ENCODE measurements at regions not wholly inside any gene's neighbourhood (a gene's known extent, or its start where the extent isn't known, plus 50 kb on each side); places are given as distances from the start of the nearest gene placed in this dataset.

GRCh38 chr2:195582188-195582587, 74.8 kb upstream of the SLC39A10 start:
- DNase-seq: no peak
- no peak overlapping the region for H3K9ac ChIP-seq (ENCODE audit: low read length)
- no peak overlapping the region for H3K4ac ChIP-seq (ENCODE audit: low read depth in 1 of 2, low read length in 2 of 2)
- no peak overlapping the region for H3K23ac ChIP-seq (ENCODE audit: low read length in 2 of 2)
- WGBS: 90% methylated on average over 1 of the region's 1 CpG
- H2BK5ac ChIP-seq (ENCODE audit: low read depth, low read length, poor library complexity, severe bottlenecking): no peak overlapping the region
- no peaks in the 10 kb centered on the region for H3K27me3 ChIP-seq (ENCODE audit: control insufficient read depth in 1 of 2, insufficient read depth in 1 of 2, low read length in 2 of 2)
- H2BK12ac ChIP-seq (ENCODE audit: low read length in 2 of 2): no peak overlapping the region
- no peak overlapping the region for H2AK5ac ChIP-seq (ENCODE audit: low read length, severe bottlenecking)
- H2AFZ ChIP-seq (ENCODE audit: low read depth, low read length): no peak overlapping the region
- H3K14ac ChIP-seq (ENCODE audit: low read length in 2 of 2): no peak overlapping the region
- no peak overlapping the region for H3K27ac ChIP-seq (ENCODE audit: low read length, poor library complexity, severe bottlenecking)
- no peak overlapping the region for H2BK15ac ChIP-seq (ENCODE audit: low read depth, poor library complexity, severe bottlenecking)
- H3K18ac ChIP-seq (ENCODE audit: low read depth in 1 of 2, low read length in 2 of 2): no peak overlapping the region
- no peaks in the 10 kb centered on the region for H3K4me1 ChIP-seq (ENCODE audit: control insufficient read depth, insufficient read depth, low read depth, low read length)
- H4K91ac ChIP-seq (ENCODE audit: low read length): no peak overlapping the region
- H3K4me3 ChIP-seq (ENCODE audit: insufficient read depth in 1 of 2, low read depth in 1 of 2, low read length in 2 of 2): no peak overlapping the region
- H4K8ac ChIP-seq (ENCODE audit: low read length): no peak overlapping the region
- no peak overlapping the region for H3K4me2 ChIP-seq (ENCODE audit: low read length, poor library complexity, severe bottlenecking)
- H3K79me1 ChIP-seq (replicated peaks; ENCODE audit: low read length, poor library complexity, severe bottlenecking): no peaks in the 10 kb centered on the region
- no peaks in the 10 kb centered on the region for H3K36me3 ChIP-seq (ENCODE audit: control insufficient read depth in 1 of 2, insufficient read depth in 2 of 2, low read depth in 1 of 2, low read length in 2 of 2)
- no peak overlapping the region for H2BK120ac ChIP-seq (ENCODE audit: low read depth, low read length)
- H3K9me3 ChIP-seq (ENCODE audit: control insufficient read depth, low read length): no peaks in the 10 kb centered on the region

- Histone ChIP-seq H3K36me3 (ENCODE audit: control insufficient read depth in 1 of 2, insufficient read depth in 2 of 2, low read depth in 1 of 2, low read length in 2 of 2) (no peaks in the 10 kb centered on the region), H3K18ac (ENCODE audit: low read depth in 1 of 2, low read length in 2 of 2) (no peak overlapping the region), H3K4ac (ENCODE audit: low read depth in 1 of 2, low read length in 2 of 2) (no peak overlapping the region), H4K8ac (ENCODE audit: low read length) (no peak overlapping the region), H2AFZ (ENCODE audit: low read depth, low read length) (no peak overlapping the region), H2BK5ac (ENCODE audit: low read depth, low read length, poor library complexity, severe bottlenecking) (no peak overlapping the region), H2BK12ac (ENCODE audit: low read length in 2 of 2) (no peak overlapping the region), H3K9me3 (ENCODE audit: control insufficient read depth, low read length) (no peaks in the 10 kb centered on the region), H3K27ac (ENCODE audit: low read length, poor library complexity, severe bottlenecking) (no peak overlapping the region), H3K4me3 (ENCODE audit: insufficient read depth in 1 of 2, low read depth in 1 of 2, low read length in 2 of 2) (no peak overlapping the region), H2AK5ac (ENCODE audit: low read length, severe bottlenecking) (no peak overlapping the region), H3K14ac (ENCODE audit: low read length in 2 of 2) (no peak overlapping the region), H3K79me1 (replicated peaks; ENCODE audit: low read length, poor library complexity, severe bottlenecking) (no peaks in the 10 kb centered on the region), H3K4me1 (ENCODE audit: control insufficient read depth, insufficient read depth, low read depth, low read length) (no peaks in the 10 kb centered on the region), H2BK120ac (ENCODE audit: low read depth, low read length) (no peak overlapping the region), H4K91ac (ENCODE audit: low read length) (no peak overlapping the region), H3K4me2 (ENCODE audit: low read length, poor library complexity, severe bottlenecking) (no peak overlapping the region), H3K23ac (ENCODE audit: low read length in 2 of 2) (no peak overlapping the region), H3K27me3 (ENCODE audit: control insufficient read depth in 1 of 2, insufficient read depth in 1 of 2, low read length in 2 of 2) (no peaks in the 10 kb centered on the region), H2BK15ac (ENCODE audit: low read depth, poor library complexity, severe bottlenecking) (no peak overlapping the region), H3K9ac (ENCODE audit: low read length) (no peak overlapping the region)
- DNase-seq: no peak
- WGBS: 85% methylated on average over 2 of the region's 2 CpGs
Observed at GRCh38 chr2:195579776-195580555, 77.1 kb upstream of the SLC39A10 start.

GRCh38 chr2:195575879-195576401, 81.1 kb upstream of the SLC39A10 start:
- H2BK12ac ChIP-seq (ENCODE audit: low read length in 2 of 2): no peak overlapping the region
- H3K4me2 ChIP-seq (ENCODE audit: low read length, poor library complexity, severe bottlenecking): no peak overlapping the region
- no peaks in the 10 kb centered on the region for H3K36me3 ChIP-seq (ENCODE audit: control insufficient read depth in 1 of 2, insufficient read depth in 2 of 2, low read depth in 1 of 2, low read length in 2 of 2)
- no peak overlapping the region for H2AK5ac ChIP-seq (ENCODE audit: low read length, severe bottlenecking)
- no peaks in the 10 kb centered on the region for H3K9me3 ChIP-seq (ENCODE audit: control insufficient read depth, low read length)
- H2AFZ ChIP-seq (ENCODE audit: low read depth, low read length): no peak overlapping the region
- H3K4me1 ChIP-seq (ENCODE audit: control insufficient read depth, insufficient read depth, low read depth, low read length): no peaks in the 10 kb centered on the region
- H3K27ac ChIP-seq (ENCODE audit: low read length, poor library complexity, severe bottlenecking): no peak overlapping the region
- no peak overlapping the region for H2BK120ac ChIP-seq (ENCODE audit: low read depth, low read length)
- no peak overlapping the region for H2BK5ac ChIP-seq (ENCODE audit: low read depth, low read length, poor library complexity, severe bottlenecking)
- H3K4ac ChIP-seq (ENCODE audit: low read depth in 1 of 2, low read length in 2 of 2): no peak overlapping the region
- no peak overlapping the region for H3K23ac ChIP-seq (ENCODE audit: low read length in 2 of 2)
- no peak overlapping the region for H4K91ac ChIP-seq (ENCODE audit: low read length)
- no peak overlapping the region for H4K8ac ChIP-seq (ENCODE audit: low read length)
- peak; percentile 87 for DNase-seq
- peak overlapping the region; percentile 64 for H3K9ac ChIP-seq (ENCODE audit: low read length)
- 45% methylated on average over 2 of the region's 4 CpGs for WGBS
- H2BK15ac ChIP-seq (ENCODE audit: low read depth, poor library complexity, severe bottlenecking): no peak overlapping the region
- peak overlapping the region in 1 of 2 experiments; percentile 0 for H3K4me3 ChIP-seq (ENCODE audit: insufficient read depth in 1 of 2, low read depth in 1 of 2, low read length in 2 of 2)
- no peaks in the 10 kb centered on the region for H3K27me3 ChIP-seq (ENCODE audit: control insufficient read depth in 1 of 2, insufficient read depth in 1 of 2, low read length in 2 of 2)
- no peak overlapping the region for H3K14ac ChIP-seq (ENCODE audit: low read length in 2 of 2)
- H3K18ac ChIP-seq (ENCODE audit: low read depth in 1 of 2, low read length in 2 of 2): no peak overlapping the region
- H3K79me1 ChIP-seq (replicated peaks; ENCODE audit: low read length, poor library complexity, severe bottlenecking): no peaks in the 10 kb centered on the region

GRCh38 chr2:195575016-195575415, 82.0 kb upstream of the SLC39A10 start:
- WGBS: no CpG with 5 or more reads among the region's 2 CpGs

More at GRCh38 chr2:195575016-195575415, 82.0 kb upstream of the SLC39A10 start:
- no peak overlapping the region for H2AFZ ChIP-seq (ENCODE audit: low read depth, low read length)
- no peak overlapping the region for H2AK5ac ChIP-seq (ENCODE audit: low read length, severe bottlenecking)
- H3K23ac ChIP-seq (ENCODE audit: low read length in 2 of 2): no peak overlapping the region
- H3K36me3 ChIP-seq (ENCODE audit: control insufficient read depth in 1 of 2, insufficient read depth in 2 of 2, low read depth in 1 of 2, low read length in 2 of 2): no peaks in the 10 kb centered on the region
- no peak overlapping the region for H2BK5ac ChIP-seq (ENCODE audit: low read depth, low read length, poor library complexity, severe bottlenecking)
- no peaks in the 10 kb centered on the region for H3K79me1 ChIP-seq (replicated peaks; ENCODE audit: low read length, poor library complexity, severe bottlenecking)
- H2BK120ac ChIP-seq (ENCODE audit: low read depth, low read length): no peak overlapping the region
- no peak overlapping the region for H3K4me3 ChIP-seq (ENCODE audit: insufficient read depth in 1 of 2, low read depth in 1 of 2, low read length in 2 of 2)
- H3K9ac ChIP-seq (ENCODE audit: low read length): no peak overlapping the region
- H3K14ac ChIP-seq (ENCODE audit: low read length in 2 of 2): no peak overlapping the region
- H4K8ac ChIP-seq (ENCODE audit: low read length): no peak overlapping the region
- H3K27me3 ChIP-seq (ENCODE audit: control insufficient read depth in 1 of 2, insufficient read depth in 1 of 2, low read length in 2 of 2): no peaks in the 10 kb centered on the region
- no peak overlapping the region for H3K27ac ChIP-seq (ENCODE audit: low read length, poor library complexity, severe bottlenecking)
- no peak overlapping the region for H3K4ac ChIP-seq (ENCODE audit: low read depth in 1 of 2, low read length in 2 of 2)
- H3K9me3 ChIP-seq (ENCODE audit: control insufficient read depth, low read length): no peaks in the 10 kb centered on the region
- H3K4me1 ChIP-seq (ENCODE audit: control insufficient read depth, insufficient read depth, low read depth, low read length): no peaks in the 10 kb centered on the region
- no peak overlapping the region for H4K91ac ChIP-seq (ENCODE audit: low read length)
- H2BK12ac ChIP-seq (ENCODE audit: low read length in 2 of 2): no peak overlapping the region
- no peak overlapping the region for H3K18ac ChIP-seq (ENCODE audit: low read depth in 1 of 2, low read length in 2 of 2)
- H2BK15ac ChIP-seq (ENCODE audit: low read depth, poor library complexity, severe bottlenecking): no peak overlapping the region
- H3K4me2 ChIP-seq (ENCODE audit: low read length, poor library complexity, severe bottlenecking): no peak overlapping the region
- peak; percentile 12 for DNase-seq
